Activated CD4-positive, alpha-beta T cell treated with anti-CD3 and anti-CD28 coated beads, Interleukin-2, amount 10 ng/mL, durations not matched to agents 24 days and 14 days (primary cell): ENCODE measurements at regions not wholly inside any gene's neighbourhood (a gene's known extent, or its start where the extent isn't known, plus 50 kb on each side); places are given as distances from the start of the nearest gene placed in this dataset.

Experiments used
- DNase-seq: peaks from one replicate; pipeline ENCODE4 v3.0.0; 2022
- H3K27ac Mint-ChIP-seq: one replicate; pipeline ENCODE4 v1.8.0; 2022; ENCODE audit warnings: mild to moderate bottlenecking, mixed read lengths
- H3K27me3 Mint-ChIP-seq: one replicate; pipeline ENCODE4 v1.8.0; 2022; ENCODE audit warnings: mixed read lengths
- H3K36me3 Mint-ChIP-seq: one replicate; pipeline ENCODE4 v1.8.0; 2022; ENCODE audit warnings: low read depth, mild to moderate bottlenecking, mixed read lengths
- H3K4me1 Mint-ChIP-seq: one replicate; pipeline ENCODE4 v1.8.0; 2021; ENCODE audit warnings: mixed read lengths
- H3K4me3 Mint-ChIP-seq: one replicate; pipeline ENCODE4 v1.8.0; 2022; ENCODE audit warnings: mild to moderate bottlenecking, moderate library complexity, mixed read lengths
- H3K9me3 Mint-ChIP-seq: one replicate; pipeline ENCODE4 v1.8.0; 2021; ENCODE audit warnings: mixed read lengths
- intact Hi-C: fragments of 100-400 bp; cut with micrococcal nuclease; formaldehyde crosslinking; loops from one replicate; pipeline ENCODE4 v1.15.1; 2023

DNA sequence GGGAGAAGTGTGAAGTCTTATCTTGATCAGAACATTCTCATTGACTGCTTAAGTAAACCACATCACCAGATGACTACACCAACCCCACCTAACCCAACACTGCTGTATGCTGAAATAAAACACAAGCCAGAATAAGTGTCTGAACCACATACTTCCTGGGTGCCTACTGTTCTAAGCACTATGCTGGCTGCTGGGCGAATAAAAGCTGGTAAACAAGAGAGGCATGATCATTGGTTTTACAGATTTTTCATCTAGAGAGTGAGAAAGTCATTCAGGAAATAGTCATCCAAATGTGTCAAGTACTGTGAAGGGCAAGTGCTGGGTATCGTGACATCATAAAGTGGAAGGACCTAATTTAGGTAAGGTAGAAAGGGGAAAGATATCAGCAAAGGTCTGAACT lies 199.0 kb upstream of the SOX9 start:
- H3K4me1 Mint-ChIP-seq = peaks cover 3% of the 10 kb centered on the region
- H3K4me3 Mint-ChIP-seq = no peak overlapping the region
- no peaks in the 10 kb centered on the region for H3K36me3 Mint-ChIP-seq
- intact Hi-C loops = no loop called here
- peaks cover 7% of the 10 kb centered on the region for H3K9me3 Mint-ChIP-seq
- peak overlapping the region; percentile 14 for H3K27ac Mint-ChIP-seq
- no peak for DNase-seq
- H3K27me3 Mint-ChIP-seq = no peaks in the 10 kb centered on the region

DNA sequence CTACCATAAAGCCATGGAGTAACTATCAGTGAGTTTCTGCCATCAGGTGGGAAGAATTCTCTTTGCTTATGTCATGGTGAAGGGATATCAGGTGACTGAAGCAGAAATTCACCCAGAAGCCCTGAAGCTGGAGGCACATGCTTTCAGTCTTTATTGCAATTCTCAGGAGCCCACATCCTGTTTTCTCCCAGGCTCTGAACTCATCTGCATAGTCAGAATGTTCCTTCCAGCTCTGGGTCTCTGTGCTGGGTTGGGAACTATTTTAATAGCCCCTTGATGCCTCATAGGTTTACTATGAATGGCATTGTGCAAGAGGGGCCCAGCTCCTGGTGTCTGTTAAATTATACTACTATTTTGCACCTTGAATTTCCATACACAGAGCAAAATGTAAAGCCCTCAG lies 198.4 kb upstream of the SOX9 start:
- no peaks in the 10 kb centered on the region for H3K36me3 Mint-ChIP-seq
- no peaks in the 10 kb centered on the region for H3K27me3 Mint-ChIP-seq
- no peak overlapping the region for H3K27ac Mint-ChIP-seq
- peaks cover 3% of the 10 kb centered on the region for H3K4me1 Mint-ChIP-seq
- peaks cover 7% of the 10 kb centered on the region for H3K9me3 Mint-ChIP-seq
- DNase-seq = no peak
- intact Hi-C loops = no loop called here
- no peak overlapping the region for H3K4me3 Mint-ChIP-seq

DNA sequence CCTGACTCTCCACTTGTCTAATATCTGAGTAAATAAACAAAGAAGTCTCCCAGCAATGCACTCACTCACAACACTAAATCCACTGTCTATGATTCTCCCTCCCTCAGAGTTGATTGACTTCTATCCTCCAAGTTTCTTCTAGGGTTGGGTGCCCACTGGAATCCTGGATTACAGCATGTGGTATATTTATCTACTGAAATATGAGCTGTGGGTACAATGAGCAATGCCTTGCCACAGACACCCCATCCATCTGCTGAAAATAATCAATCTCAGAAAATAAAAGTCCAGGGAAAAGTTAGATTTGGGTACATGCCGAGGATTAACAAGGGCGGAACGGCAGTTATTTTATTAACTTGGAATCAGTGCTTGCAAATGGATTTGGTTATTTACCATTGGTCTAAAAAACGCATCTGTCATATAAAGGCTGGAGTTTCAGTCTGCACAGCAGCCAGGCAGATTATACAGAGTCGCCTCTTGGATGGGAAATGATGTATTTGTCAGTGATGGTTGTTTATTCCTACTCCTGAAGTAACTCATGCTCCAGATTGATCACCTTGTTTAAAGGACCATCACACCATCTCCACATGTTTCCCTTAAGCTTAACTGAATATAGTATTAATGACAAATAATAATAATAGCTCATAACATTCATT lies 193.9 kb upstream of the SOX9 start:
- no peak for DNase-seq
- intact Hi-C loops = no loop called here
- no peak overlapping the region for H3K4me3 Mint-ChIP-seq
- H3K27me3 Mint-ChIP-seq = no peaks in the 10 kb centered on the region
- no peaks in the 10 kb centered on the region for H3K36me3 Mint-ChIP-seq
- peaks cover 1% of the 10 kb centered on the region for H3K9me3 Mint-ChIP-seq
- H3K27ac Mint-ChIP-seq = no peak overlapping the region
- peaks cover under 1% of the 10 kb centered on the region for H3K4me1 Mint-ChIP-seq

DNA sequence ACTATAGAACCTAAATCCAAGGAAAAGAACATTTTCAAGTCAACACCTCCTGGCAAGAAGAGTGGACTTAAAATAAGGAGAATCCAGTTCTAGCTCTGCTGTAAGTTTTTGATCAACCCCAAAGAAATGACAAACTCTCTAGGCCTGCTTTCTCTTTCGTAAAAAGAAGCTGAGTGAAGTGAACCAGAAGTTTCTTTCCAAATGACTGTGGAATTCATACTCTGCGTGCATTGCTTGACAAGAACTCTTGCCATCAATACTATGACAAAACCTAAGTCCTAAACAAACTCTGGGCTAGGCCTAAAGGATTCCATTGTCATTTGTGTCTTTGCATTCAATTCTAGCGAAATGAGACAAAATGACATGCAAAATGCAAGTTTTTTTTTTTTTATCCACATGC lies 187.5 kb upstream of the SOX9 start:
- DNase-seq = no peak

DNA sequence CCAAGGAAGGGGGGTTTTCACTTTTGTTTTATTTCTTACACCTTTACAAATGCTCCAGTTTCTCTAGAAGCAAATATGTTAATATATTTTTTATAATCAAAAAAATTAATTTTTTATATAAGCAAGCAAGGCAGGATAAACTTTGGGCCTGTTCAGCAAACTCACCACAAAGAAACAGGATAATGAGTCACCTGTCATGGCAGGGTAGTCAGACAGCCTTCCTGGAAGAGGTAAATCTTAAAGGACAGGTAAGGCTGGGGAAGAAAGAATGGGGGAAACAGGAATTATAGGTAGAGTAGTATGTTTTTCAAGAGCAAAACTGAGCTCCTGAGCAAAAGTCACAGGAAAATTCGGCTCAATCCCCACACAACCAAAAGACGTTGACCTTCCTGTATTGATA lies 186.3 kb upstream of the SOX9 start:
- Mint-ChIP-seq H3K36me3 (no peaks in the 10 kb centered on the region), H3K4me3 (no peak overlapping the region), H3K9me3 (no peaks in the 10 kb centered on the region), H3K27ac (no peak overlapping the region), H3K27me3 (no peaks in the 10 kb centered on the region), H3K4me1 (no peaks in the 10 kb centered on the region)
- intact Hi-C loops = no loop called here
- DNase-seq = no peak

More for the DNA sequence above, 187.5 kb upstream of the SOX9 start:
- no peak overlapping the region for H3K27ac Mint-ChIP-seq
- no peak overlapping the region for H3K4me3 Mint-ChIP-seq
- no peaks in the 10 kb centered on the region for H3K4me1 Mint-ChIP-seq
- intact Hi-C loops = no loop called here
- no peaks in the 10 kb centered on the region for H3K36me3 Mint-ChIP-seq
- H3K9me3 Mint-ChIP-seq = no peaks in the 10 kb centered on the region
- H3K27me3 Mint-ChIP-seq = no peaks in the 10 kb centered on the region

DNA sequence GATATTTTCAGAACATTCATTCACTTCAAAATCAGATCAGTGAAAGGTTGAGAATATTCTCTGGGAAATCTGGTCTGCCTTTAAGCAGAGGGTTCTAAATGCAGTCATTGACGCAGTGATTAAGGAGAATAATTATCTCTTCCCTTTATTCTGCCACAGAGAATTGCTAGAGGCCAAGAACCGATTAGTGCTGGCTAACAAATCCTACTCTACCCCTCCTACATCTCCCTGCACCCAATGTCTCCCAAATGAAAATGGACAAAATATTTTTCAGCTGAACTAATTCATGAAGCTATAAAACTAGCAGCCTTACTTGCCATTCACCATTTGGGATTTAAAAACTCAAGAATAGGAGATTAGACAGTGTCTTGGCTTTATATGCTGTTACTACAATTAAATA lies 185.5 kb upstream of the SOX9 start:
- no peaks in the 10 kb centered on the region for H3K27me3 Mint-ChIP-seq
- H3K4me1 Mint-ChIP-seq = no peaks in the 10 kb centered on the region

DNA sequence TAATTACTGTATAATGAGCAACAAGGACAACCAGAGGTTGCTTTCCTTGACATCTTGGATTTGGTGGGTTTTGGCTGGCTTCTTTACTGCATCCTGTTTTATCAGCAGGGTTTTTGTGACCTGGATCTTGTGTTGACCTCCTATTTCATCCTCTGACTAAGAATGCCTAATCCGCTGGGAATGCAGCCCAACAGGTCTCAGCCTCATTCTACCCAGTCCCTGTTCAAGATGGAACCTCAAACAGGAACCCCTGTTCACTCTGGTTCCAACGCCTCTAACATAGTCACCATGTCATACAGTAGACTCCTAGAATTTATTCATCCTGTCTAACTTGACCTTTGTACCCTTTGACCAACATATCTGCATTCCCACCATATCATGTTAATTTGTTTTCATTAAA lies 183.8 kb upstream of the SOX9 start:
- Mint-ChIP-seq H3K36me3 (no peaks in the 10 kb centered on the region), H3K4me1 (no peaks in the 10 kb centered on the region), H3K27me3 (no peaks in the 10 kb centered on the region), H3K27ac (no peak overlapping the region), H3K9me3 (no peaks in the 10 kb centered on the region), H3K4me3 (no peak overlapping the region)
- intact Hi-C loops = no loop called here
- DNase-seq = no peak

More for the DNA sequence above, 185.5 kb upstream of the SOX9 start:
- DNase-seq = no peak
- Mint-ChIP-seq H3K27ac (no peak overlapping the region), H3K9me3 (no peaks in the 10 kb centered on the region), H3K36me3 (no peaks in the 10 kb centered on the region), H3K4me3 (no peak overlapping the region)
- intact Hi-C loops = no loop called here

DNA sequence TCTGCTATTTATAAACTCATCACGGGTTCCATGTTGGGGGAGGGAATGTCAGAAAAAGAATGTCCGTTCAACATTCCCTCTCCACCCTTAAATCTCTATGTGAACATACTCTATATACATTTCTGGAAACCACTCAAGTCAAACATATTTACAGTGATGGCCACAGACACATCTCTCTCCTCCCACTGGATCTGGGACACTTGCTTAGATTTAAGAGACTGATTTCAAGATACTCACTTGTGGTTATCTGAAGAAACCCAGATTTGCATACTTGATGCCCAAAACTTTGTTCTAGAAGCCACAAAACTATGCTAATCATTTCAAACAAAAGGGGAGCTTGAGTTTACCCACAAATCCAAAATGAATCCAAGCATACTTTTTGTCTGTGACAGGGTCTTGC lies 182.9 kb upstream of the SOX9 start:
- H3K4me3 Mint-ChIP-seq = no peak overlapping the region
- no peaks in the 10 kb centered on the region for H3K9me3 Mint-ChIP-seq
- no peaks in the 10 kb centered on the region for H3K36me3 Mint-ChIP-seq
- no peak for DNase-seq
- no peaks in the 10 kb centered on the region for H3K4me1 Mint-ChIP-seq
- no peaks in the 10 kb centered on the region for H3K27me3 Mint-ChIP-seq
- intact Hi-C loops = no loop called here
- no peak overlapping the region for H3K27ac Mint-ChIP-seq

DNA sequence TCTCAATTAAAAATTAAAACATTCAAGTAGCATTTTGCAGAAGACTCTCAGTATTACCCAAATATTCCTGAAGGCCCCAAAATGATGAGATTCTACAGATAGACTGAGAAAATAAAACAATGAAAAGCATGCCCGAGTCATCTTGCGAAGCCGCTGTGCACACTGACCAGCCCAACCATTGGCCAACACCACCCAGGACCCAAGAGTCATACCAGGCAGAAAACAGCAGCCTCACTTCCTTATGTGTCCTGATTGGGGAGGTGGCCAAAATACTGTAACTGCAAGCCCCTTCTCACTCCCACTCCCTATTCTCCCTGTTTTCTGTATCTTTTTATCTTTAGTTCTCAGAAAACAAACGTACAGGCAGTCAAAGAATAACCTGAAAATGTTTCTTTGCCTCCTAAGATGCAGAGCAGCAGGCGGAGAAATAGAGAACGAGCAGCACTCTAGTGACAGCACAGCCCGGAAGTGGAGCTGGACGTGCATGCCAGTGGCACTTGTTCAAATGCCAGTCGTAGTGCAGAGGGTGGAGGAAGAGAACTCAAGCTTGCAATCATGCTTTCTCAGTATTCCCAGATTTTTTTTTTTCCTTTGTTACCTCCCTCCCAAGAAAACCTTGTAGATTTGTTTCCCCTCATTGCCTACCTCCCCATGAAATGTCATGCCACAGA lies 182.3 kb upstream of the SOX9 start:
- DNase-seq = no peak
- Mint-ChIP-seq H3K4me3 (no peak overlapping the region), H3K27ac (no peak overlapping the region), H3K27me3 (no peaks in the 10 kb centered on the region), H3K36me3 (no peaks in the 10 kb centered on the region), H3K4me1 (no peaks in the 10 kb centered on the region), H3K9me3 (peaks cover under 1% of the 10 kb centered on the region)
- intact Hi-C loops = no loop called here

DNA sequence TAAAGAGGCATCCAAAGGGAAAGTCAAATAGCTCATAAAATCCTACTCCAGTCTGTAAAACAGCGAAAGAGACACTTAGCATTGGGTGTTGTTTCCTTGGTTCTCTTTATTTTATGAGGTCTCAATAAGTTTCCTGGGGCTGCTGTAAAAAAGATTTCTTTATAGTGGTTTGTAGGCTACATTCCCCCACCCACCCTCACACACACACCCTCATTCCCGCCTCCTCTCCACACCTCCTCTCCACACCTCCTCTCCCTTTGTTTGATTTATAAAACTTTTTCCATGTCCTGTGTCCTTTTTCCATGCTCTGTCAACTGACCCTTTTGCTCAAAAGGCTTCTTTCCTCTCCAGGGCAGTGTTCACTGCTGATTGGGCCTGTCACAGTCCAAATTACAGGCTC lies 178.9 kb upstream of the SOX9 start:
- intact Hi-C loops = no loop called here
- Mint-ChIP-seq H3K27ac (no peak overlapping the region), H3K9me3 (peaks cover 20% of the 10 kb centered on the region), H3K27me3 (no peaks in the 10 kb centered on the region), H3K4me3 (no peak overlapping the region), H3K36me3 (no peaks in the 10 kb centered on the region), H3K4me1 (no peaks in the 10 kb centered on the region)
- no peak for DNase-seq

DNA sequence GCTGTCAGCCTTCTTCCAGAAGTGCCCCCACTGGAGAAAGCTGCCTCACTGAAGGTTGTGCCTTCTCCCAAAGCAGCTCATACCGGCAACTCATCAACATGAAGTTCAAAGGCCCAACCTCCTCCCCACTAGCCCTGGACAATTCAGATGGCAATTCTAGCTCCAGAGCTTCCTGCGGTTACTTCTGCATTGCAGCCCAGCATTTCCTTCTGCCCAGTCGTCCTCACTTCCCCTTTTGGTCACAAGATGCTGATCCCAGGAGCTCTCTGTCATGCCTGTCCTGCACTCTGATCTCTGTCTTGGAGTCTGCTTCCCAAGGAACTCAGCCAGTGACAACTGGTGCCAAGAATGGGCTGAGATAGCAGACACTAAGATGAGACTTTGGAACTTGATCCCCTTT lies 178.2 kb upstream of the SOX9 start:
- Mint-ChIP-seq H3K9me3 (peaks cover 20% of the 10 kb centered on the region), H3K27me3 (no peaks in the 10 kb centered on the region), H3K27ac (no peak overlapping the region), H3K4me3 (no peak overlapping the region), H3K36me3 (no peaks in the 10 kb centered on the region), H3K4me1 (no peaks in the 10 kb centered on the region)
- DNase-seq = no peak
- intact Hi-C loops = no loop called here

DNA sequence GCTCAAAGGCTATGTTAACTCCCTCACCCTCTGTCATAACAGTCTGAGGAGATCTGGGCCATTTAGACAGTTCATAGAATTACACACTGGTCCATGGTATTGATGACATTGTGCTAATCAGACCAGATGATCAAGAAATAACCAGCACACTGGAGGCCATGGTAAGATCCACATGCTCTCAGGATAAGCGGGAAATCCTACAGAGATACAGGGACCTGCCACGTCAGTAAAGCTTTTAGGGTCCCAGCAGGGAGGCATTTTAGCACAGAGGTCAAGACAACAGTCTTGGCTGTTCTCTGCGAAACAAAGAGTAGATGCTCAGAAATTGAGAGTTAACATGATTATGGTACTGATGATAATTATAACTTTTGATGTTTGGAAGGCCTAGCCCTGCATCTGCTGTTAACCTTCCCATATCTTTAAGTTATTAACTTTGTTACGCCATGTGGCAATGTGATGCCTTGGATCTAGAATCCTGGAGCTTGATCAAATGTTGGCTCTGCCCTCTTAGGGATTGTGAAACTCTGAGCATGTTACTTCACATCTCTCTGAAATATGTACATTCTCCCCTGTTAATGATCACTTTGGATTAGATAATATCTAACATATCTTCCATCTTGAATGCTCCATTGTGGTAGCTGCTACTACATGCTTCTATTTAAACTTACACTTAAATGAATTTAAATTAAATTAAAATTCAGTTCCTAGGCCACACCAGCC lies 172.0 kb upstream of the SOX9 start:
- intact Hi-C loops = no loop called here
- H3K4me1 Mint-ChIP-seq = no peaks in the 10 kb centered on the region
- no peaks in the 10 kb centered on the region for H3K36me3 Mint-ChIP-seq
- H3K4me3 Mint-ChIP-seq = no peak overlapping the region
- no peak for DNase-seq
- peaks cover 15% of the 10 kb centered on the region for H3K9me3 Mint-ChIP-seq
- no peaks in the 10 kb centered on the region for H3K27me3 Mint-ChIP-seq
- no peak overlapping the region for H3K27ac Mint-ChIP-seq

DNA sequence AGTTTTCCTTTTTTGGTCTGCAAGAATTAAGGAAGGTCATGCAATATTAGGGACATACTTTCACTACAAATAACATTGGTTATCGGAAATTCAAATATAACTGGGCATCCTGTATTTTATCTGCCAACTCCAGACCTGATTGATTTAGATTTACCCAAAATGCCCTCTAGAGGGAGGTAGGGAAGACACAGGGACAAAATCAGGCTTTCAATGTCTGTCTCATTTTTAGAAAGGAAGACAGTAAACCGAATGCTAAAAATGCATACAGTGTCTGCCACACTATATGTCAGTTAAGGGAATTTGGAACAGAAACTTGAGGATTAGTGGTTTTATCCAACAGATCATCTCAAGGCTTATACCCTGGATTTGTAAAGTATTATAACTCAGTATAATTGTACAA lies 161.7 kb upstream of the SOX9 start:
- Mint-ChIP-seq H3K27ac (no peak overlapping the region), H3K27me3 (no peaks in the 10 kb centered on the region), H3K9me3 (no peaks in the 10 kb centered on the region), H3K36me3 (no peaks in the 10 kb centered on the region), H3K4me3 (no peak overlapping the region), H3K4me1 (no peaks in the 10 kb centered on the region)
- DNase-seq = no peak
- intact Hi-C loops = no loop called here

DNA sequence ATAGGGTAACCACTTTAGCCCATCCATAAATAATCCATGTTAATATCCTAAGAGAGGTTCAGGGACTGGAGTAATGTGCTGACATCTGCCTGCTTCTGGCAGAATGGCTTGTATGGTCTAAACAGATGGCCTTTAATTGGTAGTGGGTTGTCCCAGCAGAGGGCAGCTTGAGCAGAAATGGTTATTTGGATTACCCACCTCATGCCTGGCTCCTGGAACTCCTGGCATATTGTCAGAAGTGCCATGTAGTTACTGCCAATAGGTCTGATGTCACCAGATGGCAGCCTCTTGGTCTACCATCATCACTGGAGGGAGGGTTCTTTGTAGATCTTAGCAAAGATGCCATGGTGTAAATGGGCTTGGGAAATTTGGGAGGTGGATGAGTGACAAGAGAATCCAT lies 157.5 kb upstream of the SOX9 start:
- H3K36me3 Mint-ChIP-seq = no peaks in the 10 kb centered on the region
- H3K27ac Mint-ChIP-seq = no peak overlapping the region
- H3K9me3 Mint-ChIP-seq = no peaks in the 10 kb centered on the region
- H3K4me3 Mint-ChIP-seq = no peak overlapping the region
- H3K4me1 Mint-ChIP-seq = no peaks in the 10 kb centered on the region
- no peak for DNase-seq
- H3K27me3 Mint-ChIP-seq = no peaks in the 10 kb centered on the region
- intact Hi-C loops = no loop called here
